IMR-90 (cell line): ENCODE measurements at regions not wholly inside any gene's neighbourhood (a gene's known extent, or its start where the extent isn't known, plus 50 kb on each side); places are given as distances from the start of the nearest gene placed in this dataset.

ENCODE experiments used
- ATAC-seq: fragments of 200-7000 bp; cut with Tn5 transposase; 2 replicates; pipeline ENCODE4 v1.9.1; 2020; ENCODE audit warnings: low read depth, mild to moderate bottlenecking, moderate library complexity
- BruUV-seq: library from RNA; stranded (reverse); fragments of 400-500 nt; replicated peaks from 2 replicates; lab custom pipeline; 2021; lab: Mats Ljungman, UMichigan
- CTCF ChIA-PET: fragments of 300-600 bp; formaldehyde crosslinking; extraction: SDS; loops from one replicate; lab custom pipeline; 2021; ENCODE audit warnings: antibody characterized with exemption; lab: Yijun Ruan, JAX
- POLR2A ChIA-PET: fragments of 300-600 bp; sonication (Branson Sonifier 250); formaldehyde crosslinking; loops from one replicate; lab custom pipeline; 2022; ENCODE audit warnings: antibody characterized with exemption; ENCODE audit not compliant: unreplicated experiment; lab: Charles Lee
- DNase-seq: peaks from one replicate; pipeline ENCODE4 v3.0.0; 2013
- H2AFZ ChIP-seq: replicated peaks from 2 replicates; pipeline ENCODE3; 2013; ENCODE audit warnings: low read length, mild to moderate bottlenecking; ENCODE audit not compliant: poor library complexity
- H2AK5ac ChIP-seq: 2 replicates; pipeline ENCODE4 v1.6.1; 2013; ENCODE audit warnings: low read depth, low read length, inconsistent platforms
- H2AK9ac ChIP-seq: replicated peaks from 2 replicates; pipeline ENCODE3; 2013; ENCODE audit warnings: mild to moderate bottlenecking, low read depth, low read length, moderate library complexity; ENCODE audit not compliant: poor library complexity
- H2BK120ac ChIP-seq: 2 replicates; pipeline ENCODE4 v1.6.1; 2013; ENCODE audit warnings: low read depth, low read length, inconsistent platforms
- H2BK15ac ChIP-seq: 3 replicates; pipeline ENCODE4 v1.6.1; 2013; ENCODE audit warnings: low read depth, low read length, inconsistent platforms
- H2BK20ac ChIP-seq: 2 replicates; pipeline ENCODE4 v1.6.1; 2013; ENCODE audit warnings: low read depth, mild to moderate bottlenecking, inconsistent platforms, low read length, moderate library complexity
- H2BK5ac ChIP-seq: 2 replicates; pipeline ENCODE4 v1.6.1; 2013; ENCODE audit warnings: mild to moderate bottlenecking, low read depth, low read length, inconsistent platforms; ENCODE audit not compliant: poor library complexity, severe bottlenecking
- H3K14ac ChIP-seq: replicated peaks from 2 replicates; pipeline ENCODE4 v1.6.1; 2013; ENCODE audit warnings: low read depth, low read length, inconsistent platforms
- H3K18ac ChIP-seq: 2 replicates; pipeline ENCODE4 v1.6.1; 2013; ENCODE audit warnings: low read depth, low read length, control low read depth
- H3K23ac ChIP-seq: 2 replicates; pipeline ENCODE4 v1.6.1; 2013; ENCODE audit warnings: low read depth, low read length, inconsistent platforms
- H3K27ac ChIP-seq: 2 replicates; pipeline ENCODE4 v1.5.1; 2013; ENCODE audit warnings: mild to moderate bottlenecking, control low read depth, low read length; ENCODE audit not compliant: insufficient read depth
- H3K27me3 ChIP-seq: 2 replicates; pipeline ENCODE4 v1.6.1; 2013; ENCODE audit warnings: low read length; ENCODE audit not compliant: control insufficient read depth, insufficient read depth
- H3K36me3 ChIP-seq: 2 replicates; pipeline ENCODE4 v1.6.1; 2013; ENCODE audit warnings: low read length, mixed read lengths; ENCODE audit not compliant: control insufficient read depth, insufficient read depth
- H3K4ac ChIP-seq: 2 replicates; pipeline ENCODE4 v1.6.1; 2013; ENCODE audit warnings: low read depth, low read length, inconsistent platforms
- H3K4me1 ChIP-seq: 2 replicates; pipeline ENCODE4 v1.6.1; 2013; ENCODE audit warnings: low read length, mixed read lengths; ENCODE audit not compliant: control insufficient read depth, insufficient read depth
- H3K4me2 ChIP-seq: 2 replicates; pipeline ENCODE4 v1.6.1; 2013; ENCODE audit warnings: low read depth, mild to moderate bottlenecking, control low read depth, low read length, moderate library complexity
- H3K4me3 ChIP-seq: 2 replicates; pipeline ENCODE4 v1.5.1; 2013; ENCODE audit warnings: low read depth, mild to moderate bottlenecking, control low read depth, low read length, moderate library complexity; ENCODE audit not compliant: insufficient read depth
- H3K56ac ChIP-seq: 2 replicates; pipeline ENCODE4 v1.6.1; 2013; ENCODE audit warnings: low read length, inconsistent platforms; ENCODE audit not compliant: insufficient read depth; ENCODE audit errors: extremely low read depth
- H3K79me1 ChIP-seq, 2 experiments: 2 replicates each; pipeline ENCODE4 v1.6.1; 2013; ENCODE audit warnings: low read length in 2 of 2, inconsistent platforms in 1 of 2, low read depth in 1 of 2
- H3K9ac ChIP-seq: 2 replicates; pipeline ENCODE4 v1.6.1; 2013; ENCODE audit warnings: low read depth, low read length, control low read depth
- H3K9me1 ChIP-seq: 2 replicates; pipeline ENCODE4 v1.6.1; 2013; ENCODE audit warnings: low read length, inconsistent platforms; ENCODE audit not compliant: insufficient read depth
- H3K9me3 ChIP-seq: 2 replicates; pipeline ENCODE4 v1.6.1; 2013; ENCODE audit warnings: low read length; ENCODE audit not compliant: control insufficient read depth, insufficient read depth
- H4K20me1 ChIP-seq: 2 replicates; pipeline ENCODE4 v1.6.1; 2013; ENCODE audit warnings: low read length, inconsistent platforms; ENCODE audit not compliant: insufficient read depth
- H4K5ac ChIP-seq: 2 replicates; pipeline ENCODE4 v1.6.1; 2013; ENCODE audit warnings: mild to moderate bottlenecking, low read depth, low read length, control low read depth
- H4K8ac ChIP-seq, 2 experiments: 2 replicates each; pipeline ENCODE4 v1.6.1; 2013; ENCODE audit warnings: low read depth in 2 of 2, low read length in 2 of 2, control low read depth in 1 of 2, inconsistent platforms in 1 of 2
- H4K91ac ChIP-seq: 2 replicates; pipeline ENCODE4 v1.6.1; 2013; ENCODE audit warnings: low read depth, low read length, inconsistent platforms; ENCODE audit not compliant: insufficient read depth
- MAFK ChIP-seq: IDR thresholded peaks from 2 replicates; pipeline ENCODE4 v1.6.1; 2012; ENCODE audit warnings: low read depth, low read length, improper control_type of control experiment
- WGBS, 2 experiments: methylation state at CpG; one replicate each; pipeline versions ENCODE4 v1.1.5 to v1.1.7; 2013; ENCODE audit warnings: missing lambda C conversion rate in 2 of 2; ENCODE audit not compliant: insufficient read length in 1 of 2; ENCODE audit errors: extremely low coverage in 2 of 2; 5-methylcytosine and 5-hydroxymethylcytosine counted together
- dilution Hi-C: fragments of 300-500 bp; cut with HindIII; formaldehyde crosslinking; loops from one replicate; pipeline ENCODE4 v1.14.3; 2018; ENCODE audit warnings: low sequenced_read_pairs; ENCODE audit not compliant: unreplicated experiment
- in situ Hi-C: fragments of 300-500 bp; cut with MboI; formaldehyde crosslinking; loops from 3 replicates; pipeline ENCODE4 v1.14.3; 2019; ENCODE audit warnings: low sequenced_read_pairs, inconsistent platforms, mixed read lengths
- intact Hi-C: fragments of 100-400 bp; cut with micrococcal nuclease; formaldehyde crosslinking; loops from 2 replicates; pipeline ENCODE4 v1.10.0; 2022

DNA sequence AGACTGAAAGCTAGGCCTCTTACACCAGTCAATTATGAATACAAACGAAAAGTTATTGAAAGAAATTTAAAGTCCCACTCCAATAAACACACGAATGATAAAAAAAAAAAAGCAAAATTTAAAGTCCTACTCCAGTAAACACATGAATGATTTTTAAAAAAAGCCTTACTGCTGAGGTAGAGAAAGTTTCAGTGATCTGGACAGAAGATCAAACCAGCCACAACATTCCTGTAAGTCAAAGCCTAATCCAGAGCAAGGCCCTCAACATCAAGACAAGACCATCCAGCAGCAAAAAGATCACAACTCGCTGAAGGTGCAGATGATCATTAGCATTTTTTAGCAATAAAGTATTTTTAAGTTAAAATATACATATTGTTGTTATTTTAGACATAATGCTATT is 95.6 kb upstream of the LIPC start:
- intact Hi-C loops = no loop called here
- WGBS, 2 experiments = no CpG with 5 or more reads among the region's 3 CpGs
- no peak overlapping the region for H3K27ac ChIP-seq
- no peak overlapping the region for H4K91ac ChIP-seq
- H3K23ac ChIP-seq = no peak overlapping the region
- H3K9me1 ChIP-seq = peaks cover 5% of the 10 kb centered on the region
- H3K27me3 ChIP-seq = no peaks in the 10 kb centered on the region
- H3K36me3 ChIP-seq = no peaks in the 10 kb centered on the region
- peak overlapping the region; percentile 8; the same call in 1 of the 2 replicates for H2BK20ac ChIP-seq
- dilution Hi-C loops = no loop called here
- no peaks in the 10 kb centered on the region for H4K20me1 ChIP-seq
- no TSS peak for BruUV-seq
- no peak overlapping the region for H3K4me2 ChIP-seq
- no peak overlapping the region; the same call in 1 of the 2 replicates for H4K5ac ChIP-seq
- H3K18ac ChIP-seq = peak overlapping the region; percentile 33; the same call in 1 of the 2 replicates
- peaks cover 4% of the 10 kb centered on the region; the same call in 1 of the 2 replicates for H3K9me3 ChIP-seq
- no peak overlapping the region for H2AFZ ChIP-seq
- no peak for TF ChIP-seq MAFK
- no peak overlapping the region for H3K4me3 ChIP-seq
- H3K79me1 ChIP-seq = 0 out of 4 replicates have a peak, but pooled peaks cover 0 to 3% of the 10 kb centered on the region in 2 experiments
- ATAC-seq = no peak
- H3K14ac ChIP-seq = no peak overlapping the region
- no peak overlapping the region for H2BK5ac ChIP-seq
- CTCF ChIA-PET = no interaction called here
- no peak overlapping the region for H2AK9ac ChIP-seq
- POLR2A ChIA-PET = no interaction called here
- H3K4ac ChIP-seq = peak overlapping the region; percentile 42; the same call in 1 of the 2 replicates
- peak overlapping the region; percentile 49; the same call in 1 of the 2 replicates for H2AK5ac ChIP-seq
- H3K9ac ChIP-seq = no peak overlapping the region
- H3K56ac ChIP-seq = no peak overlapping the region
- H2BK120ac ChIP-seq = 0 out of 2 replicates have a peak overlapping the region, but pooled peaks have one; percentile 28
- peaks cover 12% of the 10 kb centered on the region for H3K4me1 ChIP-seq
- H4K8ac ChIP-seq = peak overlapping the region in 1 of 2 experiments; percentile 63; a peak in 2 of 4 replicates
- in situ Hi-C loops = no loop called here
- no peak for DNase-seq
- peak overlapping the region; percentile 90 for H2BK15ac ChIP-seq
